Smooth muscle cell (in vitro differentiated cells): ENCODE measurements at regions not wholly inside any gene's neighbourhood (a gene's known extent, or its start where the extent isn't known, plus 50 kb on each side); places are given as distances from the start of the nearest gene placed in this dataset.

Source experiments
- DNase-seq: peaks from one replicate; lab custom pipeline; 2025; ENCODE audit not compliant: unreplicated experiment; lab: John Stamatoyannopoulos, UW
- H2AFZ ChIP-seq: fragments of 200-600 bp; sonication (generic); 2 replicates; pipeline ENCODE4 v1.6.0; 2016; ENCODE audit warnings: antibody characterized with exemption, low read depth, mild to moderate bottlenecking
- H3F3A ChIP-seq: fragments of 200-600 bp; sonication (generic); 2 replicates; pipeline ENCODE4 v1.6.0; 2017; ENCODE audit warnings: antibody characterized with exemption, low read depth
- H3K27ac ChIP-seq: fragments of 200-600 bp; sonication (generic); 2 replicates; pipeline ENCODE4 v1.5.1; 2016; ENCODE audit warnings: low read depth, mild to moderate bottlenecking
- H3K27me3 ChIP-seq: fragments of 200-600 bp; sonication (generic); 2 replicates; pipeline ENCODE4 v1.6.1; 2016; ENCODE audit warnings: low read depth, mild to moderate bottlenecking
- H3K36me3 ChIP-seq: fragments of 200-600 bp; sonication (generic); 2 replicates; pipeline ENCODE4 v1.5.1; 2016; ENCODE audit warnings: low read depth
- H3K4me1 ChIP-seq: fragments of 200-600 bp; sonication (generic); 2 replicates; pipeline ENCODE4 v1.5.1; 2016; ENCODE audit warnings: low read depth
- H3K4me2 ChIP-seq: fragments of 200-600 bp; sonication (generic); 2 replicates; pipeline ENCODE4 v1.6.0; 2016; ENCODE audit warnings: mild to moderate bottlenecking
- H3K4me3 ChIP-seq: fragments of 200-600 bp; sonication (generic); 2 replicates; pipeline ENCODE4 v1.5.1; 2016; ENCODE audit warnings: mild to moderate bottlenecking
- H3K79me2 ChIP-seq: fragments of 200-600 bp; sonication (generic); 2 replicates; pipeline ENCODE4 v1.6.0; 2016; ENCODE audit warnings: low read depth, mild to moderate bottlenecking
- H3K9ac ChIP-seq: fragments of 200-600 bp; sonication (generic); 2 replicates; pipeline ENCODE4 v1.6.0; 2016; ENCODE audit warnings: low read depth
- H3K9me3 ChIP-seq: fragments of 200-600 bp; sonication (generic); replicated peaks from 2 replicates; pipeline ENCODE4 v1.5.1; 2016; ENCODE audit warnings: low read depth
- H4K20me1 ChIP-seq: fragments of 200-600 bp; sonication (generic); 2 replicates; pipeline ENCODE4 v1.6.0; 2016; ENCODE audit warnings: low read depth
- CTCF ChIP-seq: fragments of 200-600 bp; sonication (generic); IDR thresholded peaks from 2 replicates; pipeline ENCODE4 v1.5.1; 2017; ENCODE audit warnings: borderline replicate concordance, mild to moderate bottlenecking, antibody characterized with exemption; ENCODE audit not compliant: insufficient read depth, poor library complexity, severe bottlenecking
- WGBS: methylation state at CpG from one replicate; pipeline ENCODE4 v1.1.7; 2016; ENCODE audit warnings: low lambda C conversion rate; 5-methylcytosine and 5-hydroxymethylcytosine counted together

GRCh38 chr11:114784216-114784615, 105.9 kb downstream of the NXPE2 start:
- H3K79me2 ChIP-seq = no peaks in the 10 kb centered on the region
- H3F3A ChIP-seq = no peaks in the 10 kb centered on the region
- H3K4me3 ChIP-seq = no peak overlapping the region
- H3K4me1 ChIP-seq = peaks cover 10% of the 10 kb centered on the region
- no peak overlapping the region for H2AFZ ChIP-seq
- 49% methylated on average over 5 of the region's 5 CpGs for WGBS
- no peak overlapping the region for H3K9ac ChIP-seq
- peaks cover 57% of the 10 kb centered on the region for H3K27me3 ChIP-seq
- no peak for TF ChIP-seq CTCF
- no peaks in the 10 kb centered on the region for H3K9me3 ChIP-seq
- no peaks in the 10 kb centered on the region for H3K36me3 ChIP-seq
- no peak overlapping the region for H3K27ac ChIP-seq
- no peak for DNase-seq
- H4K20me1 ChIP-seq = no peaks in the 10 kb centered on the region
- peak overlapping the region; percentile 12 for H3K4me2 ChIP-seq

- Histone ChIP-seq H2AFZ (no peak overlapping the region), H3K9me3 (no peaks in the 10 kb centered on the region), H3K36me3 (no peaks in the 10 kb centered on the region), H3K4me1 (peaks cover 10% of the 10 kb centered on the region), H3K27me3 (peaks cover 60% of the 10 kb centered on the region), H4K20me1 (no peaks in the 10 kb centered on the region), H3F3A (no peaks in the 10 kb centered on the region), H3K27ac (no peak overlapping the region), H3K79me2 (no peaks in the 10 kb centered on the region), H3K4me3 (no peak overlapping the region), H3K9ac (no peak overlapping the region), H3K4me2 (no peak overlapping the region)
- no peak for TF ChIP-seq CTCF
- WGBS = 88% methylated on average over 4 of the region's 4 CpGs
- no peak for DNase-seq
Observed at GRCh38 chr11:114784891-114785290, 106.6 kb downstream of the NXPE2 start.

DNA sequence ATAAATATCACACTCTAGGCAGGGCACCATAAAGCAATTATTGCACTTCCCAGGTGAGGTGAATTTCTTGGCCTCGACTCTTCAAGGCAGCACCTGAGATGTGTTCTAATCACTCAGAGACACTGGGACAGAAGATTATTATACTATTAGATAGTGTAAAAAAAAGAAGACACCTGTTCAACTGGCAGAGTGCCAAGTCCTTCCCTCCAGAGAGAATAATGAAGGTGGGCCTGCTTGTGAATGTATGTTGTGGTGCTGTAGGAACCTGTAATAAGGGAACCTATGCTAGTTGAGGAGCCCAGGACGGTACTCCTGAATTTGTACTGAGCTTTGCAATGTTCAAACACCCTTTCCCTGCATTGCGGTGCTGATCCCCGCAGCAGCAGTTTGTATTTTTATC, 107.5 kb downstream of the NXPE2 start:
- TF ChIP-seq CTCF = no peak
- H3K79me2 ChIP-seq = no peaks in the 10 kb centered on the region
- no peaks in the 10 kb centered on the region for H3K9me3 ChIP-seq
- H2AFZ ChIP-seq = no peak overlapping the region
- H3K4me2 ChIP-seq = no peak overlapping the region
- 96% methylated on average over 4 of the region's 4 CpGs for WGBS
- no peak for DNase-seq
- H3K27me3 ChIP-seq = peaks cover 60% of the 10 kb centered on the region
- no peak overlapping the region for H3K9ac ChIP-seq
- peaks cover 10% of the 10 kb centered on the region for H3K4me1 ChIP-seq
- no peaks in the 10 kb centered on the region for H4K20me1 ChIP-seq
- H3K36me3 ChIP-seq = no peaks in the 10 kb centered on the region
- no peak overlapping the region for H3K27ac ChIP-seq
- H3K4me3 ChIP-seq = no peak overlapping the region
- H3F3A ChIP-seq = no peaks in the 10 kb centered on the region

GRCh38 chr11:114787126-114787525, 108.8 kb downstream of the NXPE2 start:
- WGBS = 85% methylated on average over 8 of the region's 8 CpGs
- Histone ChIP-seq H3K4me3 (no peak overlapping the region), H3F3A (no peaks in the 10 kb centered on the region)

More at GRCh38 chr11:114787126-114787525, 108.8 kb downstream of the NXPE2 start:
- Histone ChIP-seq H3K36me3 (no peaks in the 10 kb centered on the region), H3K27ac (no peak overlapping the region), H3K79me2 (no peaks in the 10 kb centered on the region), H3K4me2 (no peak overlapping the region), H3K27me3 (peaks cover 59% of the 10 kb centered on the region), H3K9me3 (no peaks in the 10 kb centered on the region), H3K4me1 (peaks cover 10% of the 10 kb centered on the region), H3K9ac (no peak overlapping the region), H4K20me1 (no peaks in the 10 kb centered on the region), H2AFZ (no peak overlapping the region)
- DNase-seq = no peak
- no peak for TF ChIP-seq CTCF
